HEK293 (cell line): ENCODE measurements at regions not wholly inside any gene's neighbourhood (a gene's known extent, or its start where the extent isn't known, plus 50 kb on each side); places are given as distances from the start of the nearest gene placed in this dataset.
"Not testable (repeated sequence)": the region's sequence is repeated elsewhere in the genome, so short reads cannot be mapped to it uniquely, and the experiment has no call there.

Source experiments
- CTCF ChIA-PET: fragments of 350-600 bp; formaldehyde crosslinking; extraction: SDS; loops from one replicate; lab custom pipeline; 2021; ENCODE audit warnings: antibody characterized with exemption; lab: Yijun Ruan, JAX
- POLR2A ChIA-PET: fragments of 300-600 bp; formaldehyde crosslinking; extraction: SDS; loops from one replicate; lab custom pipeline; 2020; ENCODE audit warnings: antibody characterized with exemption, inconsistent platforms; lab: Yijun Ruan, JAX
- H3K27ac ChIP-seq: fragments of 200-500 bp; sonication (Bioruptor generic); 2 replicates; pipeline ENCODE4 v1.5.1; 2014; ENCODE audit warnings: low read depth, low read length, control low read depth, inconsistent platforms; ENCODE audit errors: extremely low read depth
- H3K36me3 ChIP-seq, 2 experiments: fragments of 200-500 bp in 1 of 2; sonication (Bioruptor generic) in 1 of 2; 1 replicate in 1 of 2; 2 replicates in 1 of 2; pipeline ENCODE4 v1.5.1; 2014 to 2017; ENCODE audit warnings: inconsistent platforms in 2 of 2, low read length in 2 of 2; ENCODE audit not compliant: control insufficient read depth in 2 of 2, insufficient read depth in 1 of 2
- H3K4me1 ChIP-seq: fragments of 200-500 bp; sonication (Bioruptor generic); 2 replicates; pipeline ENCODE4 v1.5.1; 2014; ENCODE audit warnings: mild to moderate bottlenecking, low read length, inconsistent platforms; ENCODE audit not compliant: control insufficient read depth, insufficient read depth
- H3K4me3 ChIP-seq: 2 replicates; pipeline ENCODE4 v1.5.1; 2011; ENCODE audit warnings: low read depth, mild to moderate bottlenecking, control low read depth, low read length, moderate library complexity
- H3K9me3 ChIP-seq: fragments of 200-500 bp; sonication (Bioruptor generic); 2 replicates; pipeline ENCODE4 v1.5.1; 2014; ENCODE audit warnings: low read depth, low read length, inconsistent platforms; ENCODE audit not compliant: control insufficient read depth, insufficient read depth
- GFI1B ChIP-seq: fragments of 450-650 bp; formaldehyde crosslinking; IDR thresholded peaks from 2 replicates; pipeline ENCODE4 v1.5.1; 2016; ENCODE audit warnings: missing biosample characterization, missing genetic modification characterization
- KLF7 ChIP-seq: fragments of 450-650 bp; formaldehyde crosslinking; IDR thresholded peaks from 2 replicates; pipeline ENCODE4 v1.5.1; 2016; ENCODE audit warnings: missing biosample characterization, missing genetic modification characterization, borderline replicate concordance
- REST ChIP-seq: fragments of 450-650 bp; formaldehyde crosslinking; IDR thresholded peaks from 2 replicates; pipeline ENCODE4 v1.5.1; 2016; ENCODE audit warnings: missing biosample characterization, missing genetic modification characterization
- ZNF146 ChIP-seq: fragments of 450-650 bp; formaldehyde crosslinking; IDR thresholded peaks from 2 replicates; pipeline ENCODE4 v1.5.1; 2016; ENCODE audit warnings: missing biosample characterization, missing genetic modification characterization
- ZNF311 ChIP-seq: fragments of 450-650 bp; formaldehyde crosslinking; IDR thresholded peaks from 2 replicates; pipeline ENCODE4 v1.5.1; 2017; ENCODE audit warnings: missing biosample characterization, missing genetic modification characterization, borderline replicate concordance
- ZNF366 ChIP-seq: fragments of 450-650 bp; formaldehyde crosslinking; conservative IDR thresholded peaks from 2 replicates; pipeline ENCODE4 v1.5.1; 2016; ENCODE audit warnings: missing biosample characterization, missing genetic modification characterization
- ZNF391 ChIP-seq: fragments of 450-650 bp; formaldehyde crosslinking; IDR thresholded peaks from 2 replicates; pipeline ENCODE4 v1.5.1; 2016; ENCODE audit warnings: low read depth, missing biosample characterization, missing genetic modification characterization, borderline replicate concordance
- ZNF394 ChIP-seq: fragments of 450-650 bp; formaldehyde crosslinking; IDR thresholded peaks from 2 replicates; pipeline ENCODE4 v1.5.1; 2016; ENCODE audit warnings: missing biosample characterization, missing genetic modification characterization, mild to moderate bottlenecking, moderate library complexity, borderline replicate concordance
- ZNF48 ChIP-seq: fragments of 450-650 bp; formaldehyde crosslinking; IDR thresholded peaks from 2 replicates; pipeline ENCODE4 v1.5.1; 2016; ENCODE audit warnings: missing biosample characterization, missing genetic modification characterization
- ZNF555 ChIP-seq: fragments of 450-650 bp; formaldehyde crosslinking; conservative IDR thresholded peaks from 2 replicates; pipeline ENCODE4 v1.5.1; 2017; ENCODE audit warnings: missing biosample characterization, mild to moderate bottlenecking, missing genetic modification characterization, inconsistent platforms
- ZNF560 ChIP-seq: fragments of 450-650 bp; formaldehyde crosslinking; IDR thresholded peaks from 2 replicates; pipeline ENCODE4 v1.5.1; 2017; ENCODE audit warnings: missing biosample characterization, missing genetic modification characterization, borderline replicate concordance
- ZNF571 ChIP-seq: fragments of 450-650 bp; formaldehyde crosslinking; IDR thresholded peaks from 2 replicates; pipeline ENCODE4 v1.5.0; 2017; ENCODE audit warnings: missing biosample characterization, missing genetic modification characterization
- ZNF654 ChIP-seq: fragments of 450-650 bp; formaldehyde crosslinking; IDR thresholded peaks from 2 replicates; pipeline ENCODE4 v1.5.1; 2016; ENCODE audit warnings: low read depth, missing biosample characterization, missing genetic modification characterization
- TF ChIP-seq, protein P1 (sequence below): fragments of 450-650 bp; formaldehyde crosslinking; IDR thresholded peaks from 2 replicates; pipeline ENCODE4 v1.5.1; 2016; ENCODE audit warnings: missing biosample characterization, missing genetic modification characterization
- TF ChIP-seq, protein P2 (sequence below): fragments of 450-650 bp; formaldehyde crosslinking; IDR thresholded peaks from 2 replicates; pipeline ENCODE4 v1.5.1; 2016; ENCODE audit warnings: missing biosample characterization, missing genetic modification characterization, borderline replicate concordance

- H3K4me3 ChIP-seq: no peak overlapping the region
- ChIA-PET CTCF (interaction anchor here (0.6 to 1.4 kb wide), 2 partner anchors 9 to 428 kb away, joined by 3 to 4 read pairs; no protein-coding TSS in a partner anchor), POLR2A (no interaction called here)
- H3K4me1 ChIP-seq: no peaks in the 10 kb centered on the region
- TF ChIP-seq ZNF366 (tag by site-specific recombination): 0 out of 2 replicates have a peak, but pooled peaks have one; percentile 13
- no peak for TF ChIP-seq REST
- H3K27ac ChIP-seq: no peak overlapping the region
- no peaks in the 10 kb centered on the region for H3K36me3 ChIP-seq
- no peaks in the 10 kb centered on the region for H3K9me3 ChIP-seq
These were observed 100.9 kb upstream of the PRB2 start for GRCh38 chr12:11496157-11496851.

DNA sequence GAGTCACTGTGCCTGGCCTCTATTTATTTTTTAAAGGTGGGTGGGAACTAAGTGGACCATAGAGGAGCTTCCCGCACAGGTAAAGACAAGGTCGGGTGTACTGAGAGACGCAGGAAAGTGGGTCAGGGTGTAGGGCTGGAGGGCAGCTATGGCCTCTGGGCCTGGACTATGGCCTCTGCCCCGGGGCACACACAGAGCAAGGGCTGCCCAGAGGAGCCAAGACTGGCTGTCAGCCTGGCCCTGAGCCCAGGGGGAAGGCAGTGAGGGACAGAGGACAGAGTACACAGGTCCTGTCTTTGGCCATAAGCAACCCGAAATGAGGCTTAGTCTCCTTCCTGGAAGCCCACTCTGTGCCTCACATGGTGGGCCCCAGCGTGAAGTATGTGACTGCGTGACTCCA is 102.1 kb upstream of the PRB2 start:
- POLR2A ChIA-PET: no interaction called here
- Histone ChIP-seq H3K9me3 (no peaks in the 10 kb centered on the region), H3K4me1 (no peaks in the 10 kb centered on the region), H3K4me3 (no peak overlapping the region), H3K27ac (no peak overlapping the region), H3K36me3 (no peaks in the 10 kb centered on the region)
- TF ChIP-seq ZNF391 (tag by site-specific recombination) (no peak), ZNF311 (no peak), ZNF146 (no peak), ZNF560 (no peak)
- TF ChIP-seq, protein P1, sequence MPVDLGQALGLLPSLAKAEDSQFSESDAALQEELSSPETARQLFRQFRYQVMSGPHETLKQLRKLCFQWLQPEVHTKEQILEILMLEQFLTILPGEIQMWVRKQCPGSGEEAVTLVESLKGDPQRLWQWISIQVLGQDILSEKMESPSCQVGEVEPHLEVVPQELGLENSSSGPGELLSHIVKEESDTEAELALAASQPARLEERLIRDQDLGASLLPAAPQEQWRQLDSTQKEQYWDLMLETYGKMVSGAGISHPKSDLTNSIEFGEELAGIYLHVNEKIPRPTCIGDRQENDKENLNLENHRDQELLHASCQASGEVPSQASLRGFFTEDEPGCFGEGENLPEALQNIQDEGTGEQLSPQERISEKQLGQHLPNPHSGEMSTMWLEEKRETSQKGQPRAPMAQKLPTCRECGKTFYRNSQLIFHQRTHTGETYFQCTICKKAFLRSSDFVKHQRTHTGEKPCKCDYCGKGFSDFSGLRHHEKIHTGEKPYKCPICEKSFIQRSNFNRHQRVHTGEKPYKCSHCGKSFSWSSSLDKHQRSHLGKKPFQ: no peak
- TF ChIP-seq, protein P2, sequence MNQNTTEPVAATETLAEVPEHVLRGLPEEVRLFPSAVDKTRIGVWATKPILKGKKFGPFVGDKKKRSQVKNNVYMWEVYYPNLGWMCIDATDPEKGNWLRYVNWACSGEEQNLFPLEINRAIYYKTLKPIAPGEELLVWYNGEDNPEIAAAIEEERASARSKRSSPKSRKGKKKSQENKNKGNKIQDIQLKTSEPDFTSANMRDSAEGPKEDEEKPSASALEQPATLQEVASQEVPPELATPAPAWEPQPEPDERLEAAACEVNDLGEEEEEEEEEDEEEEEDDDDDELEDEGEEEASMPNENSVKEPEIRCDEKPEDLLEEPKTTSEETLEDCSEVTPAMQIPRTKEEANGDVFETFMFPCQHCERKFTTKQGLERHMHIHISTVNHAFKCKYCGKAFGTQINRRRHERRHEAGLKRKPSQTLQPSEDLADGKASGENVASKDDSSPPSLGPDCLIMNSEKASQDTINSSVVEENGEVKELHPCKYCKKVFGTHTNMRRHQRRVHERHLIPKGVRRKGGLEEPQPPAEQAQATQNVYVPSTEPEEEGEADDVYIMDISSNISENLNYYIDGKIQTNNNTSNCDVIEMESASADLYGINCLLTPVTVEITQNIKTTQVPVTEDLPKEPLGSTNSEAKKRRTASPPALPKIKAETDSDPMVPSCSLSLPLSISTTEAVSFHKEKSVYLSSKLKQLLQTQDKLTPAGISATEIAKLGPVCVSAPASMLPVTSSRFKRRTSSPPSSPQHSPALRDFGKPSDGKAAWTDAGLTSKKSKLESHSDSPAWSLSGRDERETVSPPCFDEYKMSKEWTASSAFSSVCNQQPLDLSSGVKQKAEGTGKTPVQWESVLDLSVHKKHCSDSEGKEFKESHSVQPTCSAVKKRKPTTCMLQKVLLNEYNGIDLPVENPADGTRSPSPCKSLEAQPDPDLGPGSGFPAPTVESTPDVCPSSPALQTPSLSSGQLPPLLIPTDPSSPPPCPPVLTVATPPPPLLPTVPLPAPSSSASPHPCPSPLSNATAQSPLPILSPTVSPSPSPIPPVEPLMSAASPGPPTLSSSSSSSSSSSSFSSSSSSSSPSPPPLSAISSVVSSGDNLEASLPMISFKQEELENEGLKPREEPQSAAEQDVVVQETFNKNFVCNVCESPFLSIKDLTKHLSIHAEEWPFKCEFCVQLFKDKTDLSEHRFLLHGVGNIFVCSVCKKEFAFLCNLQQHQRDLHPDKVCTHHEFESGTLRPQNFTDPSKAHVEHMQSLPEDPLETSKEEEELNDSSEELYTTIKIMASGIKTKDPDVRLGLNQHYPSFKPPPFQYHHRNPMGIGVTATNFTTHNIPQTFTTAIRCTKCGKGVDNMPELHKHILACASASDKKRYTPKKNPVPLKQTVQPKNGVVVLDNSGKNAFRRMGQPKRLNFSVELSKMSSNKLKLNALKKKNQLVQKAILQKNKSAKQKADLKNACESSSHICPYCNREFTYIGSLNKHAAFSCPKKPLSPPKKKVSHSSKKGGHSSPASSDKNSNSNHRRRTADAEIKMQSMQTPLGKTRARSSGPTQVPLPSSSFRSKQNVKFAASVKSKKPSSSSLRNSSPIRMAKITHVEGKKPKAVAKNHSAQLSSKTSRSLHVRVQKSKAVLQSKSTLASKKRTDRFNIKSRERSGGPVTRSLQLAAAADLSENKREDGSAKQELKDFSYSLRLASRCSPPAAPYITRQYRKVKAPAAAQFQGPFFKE (tag by site-specific recombination): no peak
- CTCF ChIA-PET: interaction anchor here (1.4 kb wide), 1 partner anchor 10 kb away, joined by 4 read pairs; no protein-coding TSS in a partner anchor

- no peak overlapping the region for H3K27ac ChIP-seq
- CTCF ChIA-PET: no interaction called here
- no peaks in the 10 kb centered on the region for H3K9me3 ChIP-seq
- no peaks in the 10 kb centered on the region for H3K36me3 ChIP-seq
- TF ChIP-seq ZNF394 (tag by site-specific recombination): no peak
- no peak for TF ChIP-seq ZNF571 (tag by site-specific recombination)
- no peak for TF ChIP-seq GFI1B
- no peak for TF ChIP-seq KLF7 (tag by site-specific recombination)
- no peak for TF ChIP-seq ZNF555 (tag by site-specific recombination)
- no peak for TF ChIP-seq ZNF48 (tag by site-specific recombination)
- TF ChIP-seq ZNF654 (tag by site-specific recombination): no peak
- POLR2A ChIA-PET: no interaction called here
- H3K4me3 ChIP-seq: no peak overlapping the region
- H3K4me1 ChIP-seq: no peaks in the 10 kb centered on the region
These were observed 102.6 kb upstream of the PRB2 start for GRCh38 chr12:11497995-11498394.

- CTCF ChIA-PET, H3K36me3 ChIP-seq, POLR2A ChIA-PET, H3K9me3 ChIP-seq, H3K4me3 ChIP-seq, H3K4me1 ChIP-seq, H3K27ac ChIP-seq: not testable (repeated sequence)
These were observed 103.2 kb upstream of the PRB2 start for GRCh38 chr12:11498574-11498973.
